ENCODE measurements at regions not wholly inside any gene's neighbourhood (a gene's known extent, or its start where the extent isn't known, plus 50 kb on each side); places are given as distances from the start of the nearest gene placed in this dataset.
"Not testable (repeated sequence)": the region's sequence is repeated elsewhere in the genome, so short reads cannot be mapped to it uniquely, and the experiment has no call there.

DNA sequence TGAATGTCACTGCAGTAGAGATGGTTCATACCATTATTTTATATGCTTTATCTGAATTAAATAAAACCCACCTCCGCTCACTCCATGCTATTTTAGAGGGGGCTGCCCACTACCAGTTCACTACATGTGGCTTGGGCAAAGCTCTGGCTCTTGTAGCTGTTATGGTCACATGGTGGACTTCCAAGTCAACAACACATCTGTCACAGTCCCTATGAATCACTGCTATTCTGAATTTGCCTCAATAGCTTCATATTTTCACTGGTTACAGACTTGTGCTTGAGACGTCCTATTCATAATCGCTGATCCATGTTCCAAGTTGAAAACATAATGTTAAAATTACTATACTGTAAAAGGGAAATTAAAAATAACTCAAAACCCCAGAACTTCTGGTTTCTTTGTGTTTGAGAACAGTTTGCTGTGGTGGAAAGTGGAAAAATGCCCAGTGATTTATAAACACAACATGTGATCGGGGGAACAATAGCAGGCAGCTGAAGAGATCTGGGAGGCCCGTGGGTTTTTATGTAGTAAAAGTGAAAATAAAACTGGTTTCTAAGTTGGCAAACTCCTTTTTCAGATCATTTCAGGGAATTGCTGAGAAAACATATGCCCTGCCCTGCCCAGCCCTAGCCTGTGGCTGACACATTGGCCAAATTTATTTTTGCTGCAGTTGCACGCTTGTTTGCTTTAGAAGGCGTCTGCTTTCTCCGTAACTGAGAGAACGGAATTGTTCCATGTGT is 128.8 kb upstream of the PRR23C start:
- H3K27ac ChIP-seq (ENCODE audit: low read length): peak overlapping the region; percentile 32
- WGBS (ENCODE audit: insufficient coverage): 50% methylated on average over 1 of the region's 9 CpGs
- peak; percentile 54 for DNase-seq
- no peaks in the 10 kb centered on the region for H3K27me3 ChIP-seq (ENCODE audit: control insufficient read depth, insufficient read depth, low read length)
- no peaks in the 10 kb centered on the region for H3K36me3 ChIP-seq (ENCODE audit: control insufficient read depth, insufficient read depth, low read length)
- H3K9me3 ChIP-seq (replicated peaks; ENCODE audit: control insufficient read depth, low read depth, low read length): no peaks in the 10 kb centered on the region
- no peaks in the 10 kb centered on the region for H3K4me1 ChIP-seq (ENCODE audit: control insufficient read depth, insufficient read depth, low read length)
- H3K4me3 ChIP-seq (ENCODE audit: low read length): no peak overlapping the region

DNA sequence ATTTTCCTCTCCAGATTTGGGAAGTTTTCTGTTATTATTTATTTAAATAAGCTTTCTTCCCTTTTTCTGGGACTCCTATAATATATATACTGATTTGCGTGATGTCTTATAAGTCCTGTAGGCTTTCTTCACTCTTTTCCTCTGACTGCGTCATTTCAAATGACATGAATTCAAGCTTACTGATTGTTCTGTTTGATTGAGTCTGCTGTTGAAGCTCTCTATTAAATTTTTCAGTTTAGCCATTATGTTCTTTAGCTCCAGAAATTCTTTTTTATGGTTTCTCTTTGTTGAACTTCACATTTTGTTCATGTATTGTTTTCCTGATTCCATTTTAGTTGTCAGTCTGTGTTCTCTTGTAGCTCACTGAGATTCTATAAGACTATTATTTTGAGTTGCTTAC is 135.8 kb upstream of the PRR23C start:
- no CpG with 5 or more reads among the region's 2 CpGs for WGBS (ENCODE audit: insufficient coverage)

DNA sequence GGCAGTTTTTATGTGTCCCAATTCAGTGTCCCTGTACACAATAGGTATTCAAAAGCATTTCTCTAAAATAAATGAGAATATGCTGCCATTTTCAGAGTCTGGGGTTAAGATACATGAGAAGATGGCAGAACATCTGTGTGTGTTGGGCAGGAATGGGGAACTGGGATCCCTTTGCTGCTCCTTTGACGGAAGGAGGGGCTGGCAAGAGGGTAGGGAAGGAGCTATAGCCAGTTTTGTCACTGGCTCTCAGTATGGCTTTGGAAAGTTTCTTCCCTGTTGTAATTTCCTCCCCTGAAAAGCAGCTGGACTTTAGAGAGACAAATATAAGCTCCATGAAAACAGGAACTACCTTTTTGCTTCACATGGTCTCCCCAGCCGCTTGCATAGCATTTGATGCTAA is 137.5 kb upstream of the PRR23C start:
- no peaks in the 10 kb centered on the region for H3K36me3 ChIP-seq (ENCODE audit: control insufficient read depth, insufficient read depth, low read length)
- no peaks in the 10 kb centered on the region for H3K9me3 ChIP-seq (replicated peaks; ENCODE audit: control insufficient read depth, low read depth, low read length)
- H3K4me3 ChIP-seq (ENCODE audit: low read length): no peak overlapping the region
- H3K27me3 ChIP-seq (ENCODE audit: control insufficient read depth, insufficient read depth, low read length): no peaks in the 10 kb centered on the region
- H3K27ac ChIP-seq (ENCODE audit: low read length): no peak overlapping the region
- WGBS (ENCODE audit: insufficient coverage): no CpG with 5 or more reads among the region's 2 CpGs
- DNase-seq: no peak
- no peaks in the 10 kb centered on the region for H3K4me1 ChIP-seq (ENCODE audit: control insufficient read depth, insufficient read depth, low read length)

More for the DNA sequence above, 135.8 kb upstream of the PRR23C start:
- Histone ChIP-seq H3K4me1 (ENCODE audit: control insufficient read depth, insufficient read depth, low read length) (no peaks in the 10 kb centered on the region), H3K27ac (ENCODE audit: low read length) (no peak overlapping the region), H3K27me3 (ENCODE audit: control insufficient read depth, insufficient read depth, low read length) (no peaks in the 10 kb centered on the region), H3K4me3 (ENCODE audit: low read length) (no peak overlapping the region), H3K9me3 (replicated peaks; ENCODE audit: control insufficient read depth, low read depth, low read length) (no peaks in the 10 kb centered on the region), H3K36me3 (ENCODE audit: control insufficient read depth, insufficient read depth, low read length) (no peaks in the 10 kb centered on the region)
- no peak for DNase-seq

DNA sequence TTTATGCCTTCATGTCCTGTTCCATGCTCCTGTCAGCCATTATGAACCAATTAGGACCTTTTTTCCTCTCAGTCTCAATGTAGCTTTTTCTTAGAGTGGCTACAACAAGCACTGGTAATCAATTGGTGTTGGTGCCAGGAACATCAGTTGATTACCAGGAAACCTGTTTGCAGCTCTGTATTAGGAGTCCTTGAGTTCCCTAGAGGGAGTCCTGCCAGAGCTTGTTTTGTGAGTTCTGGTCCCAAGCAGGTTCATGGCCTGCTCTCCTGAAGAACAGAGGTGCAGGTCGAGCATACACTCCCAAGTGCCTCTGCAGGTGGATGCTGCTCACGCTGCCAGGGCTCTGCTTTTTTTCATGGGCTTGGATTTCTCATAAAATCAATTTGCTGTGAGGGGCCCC is 137.9 kb upstream of the PRR23C start:
- H3K4me1 ChIP-seq (ENCODE audit: control insufficient read depth, insufficient read depth, low read length): no peaks in the 10 kb centered on the region
- DNase-seq: no peak
- H3K36me3 ChIP-seq (ENCODE audit: control insufficient read depth, insufficient read depth, low read length): no peaks in the 10 kb centered on the region
- no peaks in the 10 kb centered on the region for H3K27me3 ChIP-seq (ENCODE audit: control insufficient read depth, insufficient read depth, low read length)
- WGBS (ENCODE audit: insufficient coverage): 50% methylated on average over 2 of the region's 2 CpGs
- H3K4me3 ChIP-seq (ENCODE audit: low read length): no peak overlapping the region
- H3K9me3 ChIP-seq (replicated peaks; ENCODE audit: control insufficient read depth, low read depth, low read length): no peaks in the 10 kb centered on the region
- no peak overlapping the region for H3K27ac ChIP-seq (ENCODE audit: low read length)

DNA sequence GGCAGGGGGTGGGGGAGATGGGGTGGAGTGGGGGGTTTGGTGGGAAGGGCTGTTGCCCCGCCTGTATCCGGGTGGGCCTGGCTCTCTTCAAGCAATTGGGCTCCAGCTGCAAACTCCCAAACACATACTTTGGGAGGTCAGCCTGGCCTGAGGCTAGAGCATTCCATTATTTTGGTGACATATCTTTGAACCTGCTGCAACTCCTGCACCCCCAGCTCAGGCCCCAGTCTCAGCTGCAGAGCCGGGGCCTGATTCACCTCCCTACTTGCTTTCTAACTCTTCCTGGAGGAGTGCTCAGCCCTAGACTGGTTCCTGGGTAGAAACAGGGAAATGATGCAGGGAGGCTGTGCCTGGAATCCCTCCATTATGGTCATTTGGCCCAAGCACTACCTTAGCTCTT is 140.8 kb upstream of the PRR23C start:
- Histone ChIP-seq H3K4me1 (ENCODE audit: control insufficient read depth, insufficient read depth, low read length) (no peaks in the 10 kb centered on the region), H3K27me3 (ENCODE audit: control insufficient read depth, insufficient read depth, low read length) (no peaks in the 10 kb centered on the region), H3K4me3 (ENCODE audit: low read length) (no peak overlapping the region), H3K36me3 (ENCODE audit: control insufficient read depth, insufficient read depth, low read length) (no peaks in the 10 kb centered on the region), H3K9me3 (replicated peaks; ENCODE audit: control insufficient read depth, low read depth, low read length) (no peaks in the 10 kb centered on the region), H3K27ac (ENCODE audit: low read length) (no peak overlapping the region)
- no CpG with 5 or more reads among the region's 3 CpGs for WGBS (ENCODE audit: insufficient coverage)
- no peak for DNase-seq

DNA sequence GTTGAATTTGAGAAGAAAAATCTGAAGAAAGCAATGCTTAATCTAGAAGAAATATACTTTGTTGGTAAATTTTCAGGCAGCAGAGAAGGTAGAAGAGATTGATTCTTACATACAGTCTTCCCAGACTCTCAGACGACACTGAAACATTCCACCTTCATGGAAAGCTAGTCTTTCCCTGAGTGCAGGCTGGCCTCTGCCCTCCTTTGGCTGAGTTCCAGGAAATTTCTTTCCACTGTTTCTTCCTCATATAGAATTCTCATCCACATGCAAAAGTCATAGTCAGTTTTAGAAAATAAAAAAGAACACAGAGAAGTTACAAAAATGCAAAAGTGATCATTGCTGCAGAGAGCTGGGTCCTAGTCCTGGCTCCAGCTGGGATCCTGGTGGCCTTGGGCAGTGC is 142.5 kb upstream of the PRR23C start:
- 0% methylated on average over 1 of the region's 1 CpG for WGBS (ENCODE audit: insufficient coverage)
- no peak overlapping the region for H3K4me3 ChIP-seq (ENCODE audit: low read length)
- H3K27ac ChIP-seq (ENCODE audit: low read length): no peak overlapping the region
- DNase-seq: peak; percentile 32
- H3K4me1 ChIP-seq (ENCODE audit: control insufficient read depth, insufficient read depth, low read length): no peaks in the 10 kb centered on the region
- H3K36me3 ChIP-seq (ENCODE audit: control insufficient read depth, insufficient read depth, low read length): no peaks in the 10 kb centered on the region
- no peaks in the 10 kb centered on the region for H3K27me3 ChIP-seq (ENCODE audit: control insufficient read depth, insufficient read depth, low read length)
- no peaks in the 10 kb centered on the region for H3K9me3 ChIP-seq (replicated peaks; ENCODE audit: control insufficient read depth, low read depth, low read length)

DNA sequence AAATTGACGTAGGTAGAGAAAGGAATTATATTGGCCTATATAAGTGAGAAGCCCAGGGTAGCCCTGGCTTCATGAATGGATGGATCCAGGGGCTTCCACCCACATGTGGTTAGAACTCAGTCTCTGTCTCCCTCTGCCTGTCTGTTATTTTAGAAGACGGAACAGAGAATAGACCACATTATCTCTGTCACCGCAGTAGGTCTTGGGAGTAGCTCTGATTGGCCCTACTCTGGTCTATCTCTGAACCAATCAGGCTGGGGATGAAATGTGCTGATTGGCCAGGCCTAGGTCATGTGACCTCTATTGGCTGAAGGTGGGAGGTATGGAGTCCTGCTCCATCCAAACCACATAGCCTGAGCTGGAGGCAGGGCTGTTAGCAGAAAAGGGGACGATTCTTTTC is 143.0 kb upstream of the PRR23C start:
- H3K4me1 ChIP-seq (ENCODE audit: control insufficient read depth, insufficient read depth, low read length): no peaks in the 10 kb centered on the region
- no peak for DNase-seq
- H3K4me3 ChIP-seq (ENCODE audit: low read length): no peak overlapping the region
- H3K36me3 ChIP-seq (ENCODE audit: control insufficient read depth, insufficient read depth, low read length): no peaks in the 10 kb centered on the region
- 94% methylated on average over 2 of the region's 4 CpGs for WGBS (ENCODE audit: insufficient coverage)
- H3K27ac ChIP-seq (ENCODE audit: low read length): no peak overlapping the region
- no peaks in the 10 kb centered on the region for H3K9me3 ChIP-seq (replicated peaks; ENCODE audit: control insufficient read depth, low read depth, low read length)
- no peaks in the 10 kb centered on the region for H3K27me3 ChIP-seq (ENCODE audit: control insufficient read depth, insufficient read depth, low read length)

DNA sequence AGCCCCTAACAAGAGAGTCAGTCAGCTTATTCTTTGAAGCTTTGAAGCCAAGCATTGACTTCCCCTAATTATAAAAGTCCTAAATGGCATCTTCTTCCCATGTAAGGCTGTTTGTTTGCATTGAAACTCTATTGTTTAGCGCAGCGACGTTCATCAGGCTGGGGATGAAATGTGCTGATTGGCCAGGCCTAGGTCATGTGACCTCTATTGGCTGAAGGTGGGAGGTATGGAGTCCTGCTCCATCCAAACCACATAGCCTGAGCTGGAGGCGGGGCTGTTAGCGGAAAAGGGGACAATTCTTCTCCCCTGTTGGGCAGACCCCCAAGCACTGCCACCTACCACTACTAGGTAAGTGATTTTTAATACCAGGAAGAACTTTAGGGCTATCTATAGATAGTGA is 145.3 kb upstream of the PRR23C start:
- Histone ChIP-seq H3K27ac (ENCODE audit: low read length) (no peak overlapping the region), H3K36me3 (ENCODE audit: control insufficient read depth, insufficient read depth, low read length) (no peaks in the 10 kb centered on the region), H3K4me1 (ENCODE audit: control insufficient read depth, insufficient read depth, low read length) (no peaks in the 10 kb centered on the region), H3K4me3 (ENCODE audit: low read length) (no peak overlapping the region), H3K9me3 (replicated peaks; ENCODE audit: control insufficient read depth, low read depth, low read length) (no peaks in the 10 kb centered on the region), H3K27me3 (ENCODE audit: control insufficient read depth, insufficient read depth, low read length) (no peaks in the 10 kb centered on the region)
- DNase-seq: no peak
- WGBS (ENCODE audit: insufficient coverage): no CpG with 5 or more reads among the region's 5 CpGs

DNA sequence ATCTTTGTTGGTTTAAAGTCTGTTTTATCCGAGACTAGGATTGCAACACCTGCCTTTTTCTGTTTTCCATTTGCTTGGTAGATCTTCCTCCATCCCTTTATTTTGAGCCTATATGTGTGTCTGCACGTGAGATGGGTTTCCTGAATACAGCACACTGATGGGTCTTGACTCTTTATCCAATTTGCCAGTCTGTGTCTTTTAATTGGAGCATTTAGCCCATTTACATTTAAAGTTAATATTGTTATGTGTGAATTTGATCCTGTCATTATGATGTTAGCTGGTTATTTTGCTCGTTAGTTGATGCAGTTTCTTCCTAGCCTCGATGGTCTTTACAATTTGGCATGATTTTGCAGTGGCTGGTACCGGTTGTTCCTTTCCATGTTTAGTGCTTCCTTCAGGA is 149.4 kb upstream of the MRPS22 start:
- H3K36me3 ChIP-seq (ENCODE audit: control insufficient read depth, insufficient read depth, low read length); H3K4me1 ChIP-seq (ENCODE audit: control insufficient read depth, insufficient read depth, low read length); H3K4me3 ChIP-seq (ENCODE audit: low read length); H3K27me3 ChIP-seq (ENCODE audit: control insufficient read depth, insufficient read depth, low read length); DNase-seq; H3K27ac ChIP-seq (ENCODE audit: low read length); H3K9me3 ChIP-seq (replicated peaks; ENCODE audit: control insufficient read depth, low read depth, low read length): not testable (repeated sequence)
- WGBS (ENCODE audit: insufficient coverage): no CpG with 5 or more reads among the region's 5 CpGs

DNA sequence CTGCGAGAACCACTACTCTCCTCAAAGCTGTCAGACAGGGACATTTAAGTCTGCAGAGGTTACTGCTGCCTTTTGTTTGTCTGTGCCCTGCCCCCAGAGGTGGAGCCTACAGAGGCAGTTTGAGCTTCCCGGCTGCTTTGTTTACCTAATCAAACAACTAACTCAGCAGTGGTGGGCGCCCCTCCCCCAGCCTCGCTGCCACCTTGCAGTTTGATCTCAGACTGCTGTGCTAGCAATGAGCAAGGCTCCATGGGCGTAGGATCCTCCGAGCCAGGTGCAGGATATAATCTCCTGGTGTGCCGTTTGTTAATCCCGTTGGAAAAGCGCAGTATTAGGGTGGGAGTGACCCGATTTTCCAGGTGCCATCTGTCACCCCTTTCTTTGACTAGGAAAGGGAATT is 147.7 kb upstream of the MRPS22 start:
- DNase-seq; H3K4me1 ChIP-seq (ENCODE audit: control insufficient read depth, insufficient read depth, low read length); H3K36me3 ChIP-seq (ENCODE audit: control insufficient read depth, insufficient read depth, low read length); H3K27ac ChIP-seq (ENCODE audit: low read length); H3K4me3 ChIP-seq (ENCODE audit: low read length); H3K27me3 ChIP-seq (ENCODE audit: control insufficient read depth, insufficient read depth, low read length); H3K9me3 ChIP-seq (replicated peaks; ENCODE audit: control insufficient read depth, low read depth, low read length): not testable (repeated sequence)
- 92% methylated on average over 7 of the region's 10 CpGs for WGBS (ENCODE audit: insufficient coverage)

DNA sequence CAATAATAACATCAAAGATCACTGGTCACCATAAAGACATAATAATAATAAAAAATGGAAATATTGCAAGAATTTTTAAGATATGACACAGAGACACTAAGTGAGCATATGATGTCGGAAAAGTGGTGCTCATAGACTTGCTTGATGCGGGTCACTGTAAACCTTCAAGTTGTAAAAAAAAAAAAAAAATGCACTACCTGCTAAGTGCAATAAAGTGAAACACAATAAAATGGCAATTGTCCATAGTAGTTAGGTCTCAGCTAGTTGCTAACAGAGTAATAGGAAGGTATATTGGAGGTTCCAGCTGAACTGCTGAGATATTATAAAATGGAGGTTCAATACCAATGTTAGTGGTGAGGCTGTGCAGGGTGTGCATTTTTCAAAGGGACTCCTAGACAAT is 146.6 kb upstream of the MRPS22 start:
- no peaks in the 10 kb centered on the region for H3K9me3 ChIP-seq (replicated peaks; ENCODE audit: control insufficient read depth, low read depth, low read length)
- H3K36me3 ChIP-seq (ENCODE audit: control insufficient read depth, insufficient read depth, low read length): no peaks in the 10 kb centered on the region
- no CpG with 5 or more reads among the region's 2 CpGs for WGBS (ENCODE audit: insufficient coverage)
- no peaks in the 10 kb centered on the region for H3K4me1 ChIP-seq (ENCODE audit: control insufficient read depth, insufficient read depth, low read length)
- DNase-seq: no peak
- no peak overlapping the region for H3K4me3 ChIP-seq (ENCODE audit: low read length)
- H3K27ac ChIP-seq (ENCODE audit: low read length): no peak overlapping the region
- no peaks in the 10 kb centered on the region for H3K27me3 ChIP-seq (ENCODE audit: control insufficient read depth, insufficient read depth, low read length)
